SK-N-SH (cell line): ENCODE measurements at regions not wholly inside any gene's neighbourhood (a gene's known extent, or its start where the extent isn't known, plus 50 kb on each side); places are given as distances from the start of the nearest gene placed in this dataset.

ENCODE experiments used
- CTCF ChIA-PET: fragments of 300-600, 350-600 bp; formaldehyde crosslinking; extraction: SDS; loops from one replicate; lab custom pipeline; 2021; lab: Yijun Ruan, JAX
- POLR2A ChIA-PET: fragments of 350-600 bp; sonication (Branson Sonifier 250); formaldehyde crosslinking; extraction: SDS; loops from one replicate; lab custom pipeline; 2020; ENCODE audit warnings: antibody characterized with exemption, inconsistent platforms; lab: Yijun Ruan, JAX
- DNase-seq: peaks from one replicate; pipeline ENCODE4 v3.0.0; 2012
- H2AFZ ChIP-seq: fragments of 200-600 bp; sonication (generic); 2 replicates; pipeline ENCODE4 v1.8.1; 2016; ENCODE audit warnings: antibody characterized with exemption, mild to moderate bottlenecking, low read depth
- H3F3A ChIP-seq: fragments of 200-600 bp; sonication (generic); replicated peaks from 2 replicates; pipeline ENCODE3; 2016; ENCODE audit warnings: antibody characterized with exemption, mild to moderate bottlenecking; ENCODE audit not compliant: insufficient read depth
- H3K27ac ChIP-seq, 2 experiments: fragments of 200-500 bp in 1 of 2; fragments of 200-600 bp in 1 of 2; sonication (Bioruptor generic) in 1 of 2; sonication (generic), shearing (Covaris generic) in 1 of 2; 2 replicates each; pipeline versions ENCODE4 v1.5.1 to v1.6.1; 2014 to 2016; ENCODE audit warnings: low read depth in 2 of 2, inconsistent platforms in 1 of 2, low read length in 1 of 2, mild to moderate bottlenecking in 1 of 2, mixed read lengths in 1 of 2
- H3K27me3 ChIP-seq: fragments of 200-600 bp; sonication (generic), shearing (Covaris generic); 2 replicates; pipeline ENCODE4 v1.6.1; 2016; ENCODE audit warnings: mixed run types; ENCODE audit not compliant: insufficient read depth
- H3K36me3 ChIP-seq, 2 experiments: fragments of 200-500 bp in 1 of 2; fragments of 200-600 bp in 1 of 2; sonication (Bioruptor generic) in 1 of 2; sonication (generic) in 1 of 2; replicated peaks in 1 of 2; 2 replicates each; pipeline versions ENCODE3 to v1.5.1; 2014 to 2016; ENCODE audit warnings: low read length in 1 of 2, mild to moderate bottlenecking in 1 of 2; ENCODE audit not compliant: insufficient read depth in 2 of 2, control insufficient read depth in 1 of 2
- H3K4me1 ChIP-seq, 2 experiments: fragments of 200-500 bp in 1 of 2; fragments of 200-600 bp in 1 of 2; sonication (Bioruptor generic) in 1 of 2; sonication (generic), shearing (Covaris generic) in 1 of 2; 2 replicates each; pipeline versions ENCODE4 v1.5.1 to v1.6.1; 2014 to 2016; ENCODE audit warnings: low read depth in 1 of 2, low read length in 1 of 2, mixed run types in 1 of 2; ENCODE audit not compliant: insufficient read depth in 2 of 2, control insufficient read depth in 1 of 2
- H3K4me2 ChIP-seq: fragments of 200-600 bp; sonication (generic), shearing (Covaris generic); 2 replicates; pipeline ENCODE4 v1.6.1; 2017; ENCODE audit warnings: mixed run types
- H3K4me3 ChIP-seq, 2 experiments: fragments of 200-500 bp in 1 of 2; fragments of 200-600 bp in 1 of 2; sonication (Bioruptor generic) in 1 of 2; sonication (generic), shearing (Covaris generic) in 1 of 2; 2 replicates each; pipeline versions ENCODE4 v1.5.1 to v1.8.1; 2014 to 2016; ENCODE audit warnings: low read depth in 2 of 2, inconsistent platforms in 1 of 2, low read length in 1 of 2, mild to moderate bottlenecking in 1 of 2, mixed read lengths in 1 of 2, moderate library complexity in 1 of 2
- H3K79me2 ChIP-seq: fragments of 200-600 bp; sonication (generic); 2 replicates; pipeline ENCODE4 v1.8.1; 2017; ENCODE audit warnings: mild to moderate bottlenecking; ENCODE audit not compliant: insufficient read depth
- H3K9ac ChIP-seq: fragments of 200-600 bp; sonication (generic); 2 replicates; pipeline ENCODE4 v1.6.1; 2017; ENCODE audit warnings: mixed run types
- H3K9me2 ChIP-seq: fragments of 200-600 bp; sonication (generic); 2 replicates; pipeline ENCODE4 v1.6.1; 2017; ENCODE audit warnings: mixed run types
- H3K9me3 ChIP-seq: fragments of 200-600 bp; sonication (generic); 2 replicates; pipeline ENCODE4 v1.6.1; 2017; ENCODE audit warnings: mixed run types, mild to moderate bottlenecking, moderate library complexity
- H4K20me1 ChIP-seq: fragments of 200-600 bp; sonication (generic); 2 replicates; pipeline ENCODE4 v1.6.1; 2017; ENCODE audit warnings: mild to moderate bottlenecking, mixed run types; ENCODE audit not compliant: insufficient read depth
- EP300 ChIP-seq, 2 experiments: IDR thresholded peaks; 2 replicates each; pipeline versions ENCODE4 v1.4.0 to v1.6.1; 2012; ENCODE audit warnings: borderline replicate concordance in 1 of 2, low read depth in 1 of 2, low read length in 1 of 2
- MEF2A ChIP-seq: IDR thresholded peaks from 2 replicates; pipeline ENCODE4 v1.4.0; 2012; ENCODE audit warnings: low read depth, borderline replicate concordance
- MXI1 ChIP-seq: IDR thresholded peaks from 2 replicates; pipeline ENCODE4 v1.6.1; 2012; ENCODE audit warnings: mild to moderate bottlenecking, low read depth, low read length, improper control_type of control experiment
- PBX3 ChIP-seq: IDR thresholded peaks from 2 replicates; pipeline ENCODE4; 2012
- RAD21 ChIP-seq: IDR thresholded peaks from 2 replicates; pipeline ENCODE4 v1.6.1; 2012; ENCODE audit warnings: mild to moderate bottlenecking, low read length
- RFX5 ChIP-seq: IDR thresholded peaks from 2 replicates; pipeline ENCODE4 v1.6.1; 2012; ENCODE audit warnings: mild to moderate bottlenecking, improper control_type of control experiment, low read length
- RXRA ChIP-seq: IDR thresholded peaks from 2 replicates; pipeline ENCODE4 v1.4.0; 2012; ENCODE audit warnings: low read depth, mild to moderate bottlenecking, borderline replicate concordance
- SMC3 ChIP-seq: IDR thresholded peaks from 2 replicates; pipeline ENCODE4 v1.6.1; 2012; ENCODE audit warnings: low read depth, low read length, improper control_type of control experiment
- USF1 ChIP-seq: IDR thresholded peaks from 2 replicates; pipeline ENCODE4 v1.4.0; 2012; ENCODE audit warnings: low read depth, borderline replicate concordance
- WGBS: methylation state at CpG from one replicate; pipeline ENCODE4 v1.1.6; 2017; ENCODE audit warnings: low lambda C conversion rate; 5-methylcytosine and 5-hydroxymethylcytosine counted together
- TF ChIP-seq, protein P1 (sequence below): IDR thresholded peaks from 2 replicates; pipeline ENCODE4 v1.6.1; 2012; ENCODE audit warnings: mild to moderate bottlenecking, low read depth, low read length, moderate library complexity

GRCh38 chr18:39051013-39051412, 1485.4 kb upstream of the CELF4 start:
- Histone ChIP-seq H3F3A (no peaks in the 10 kb centered on the region), H3K4me1 (no peaks in the 10 kb centered on the region), H3K9me3 (no peaks in the 10 kb centered on the region), H2AFZ (no peak overlapping the region), H3K4me2 (no peak overlapping the region), H3K4me3 (no peak overlapping the region), H4K20me1 (no peaks in the 10 kb centered on the region), H3K79me2 (no peaks in the 10 kb centered on the region), H3K36me3 (no peaks in the 10 kb centered on the region), H3K27ac (no peak overlapping the region), H3K9ac (no peak overlapping the region), H3K27me3 (no peaks in the 10 kb centered on the region), H3K9me2 (no peaks in the 10 kb centered on the region)
- POLR2A ChIA-PET = no interaction called here
- TF ChIP-seq MEF2A (no peak), RXRA (no peak), MXI1 (no peak)
- TF ChIP-seq, protein P1, sequence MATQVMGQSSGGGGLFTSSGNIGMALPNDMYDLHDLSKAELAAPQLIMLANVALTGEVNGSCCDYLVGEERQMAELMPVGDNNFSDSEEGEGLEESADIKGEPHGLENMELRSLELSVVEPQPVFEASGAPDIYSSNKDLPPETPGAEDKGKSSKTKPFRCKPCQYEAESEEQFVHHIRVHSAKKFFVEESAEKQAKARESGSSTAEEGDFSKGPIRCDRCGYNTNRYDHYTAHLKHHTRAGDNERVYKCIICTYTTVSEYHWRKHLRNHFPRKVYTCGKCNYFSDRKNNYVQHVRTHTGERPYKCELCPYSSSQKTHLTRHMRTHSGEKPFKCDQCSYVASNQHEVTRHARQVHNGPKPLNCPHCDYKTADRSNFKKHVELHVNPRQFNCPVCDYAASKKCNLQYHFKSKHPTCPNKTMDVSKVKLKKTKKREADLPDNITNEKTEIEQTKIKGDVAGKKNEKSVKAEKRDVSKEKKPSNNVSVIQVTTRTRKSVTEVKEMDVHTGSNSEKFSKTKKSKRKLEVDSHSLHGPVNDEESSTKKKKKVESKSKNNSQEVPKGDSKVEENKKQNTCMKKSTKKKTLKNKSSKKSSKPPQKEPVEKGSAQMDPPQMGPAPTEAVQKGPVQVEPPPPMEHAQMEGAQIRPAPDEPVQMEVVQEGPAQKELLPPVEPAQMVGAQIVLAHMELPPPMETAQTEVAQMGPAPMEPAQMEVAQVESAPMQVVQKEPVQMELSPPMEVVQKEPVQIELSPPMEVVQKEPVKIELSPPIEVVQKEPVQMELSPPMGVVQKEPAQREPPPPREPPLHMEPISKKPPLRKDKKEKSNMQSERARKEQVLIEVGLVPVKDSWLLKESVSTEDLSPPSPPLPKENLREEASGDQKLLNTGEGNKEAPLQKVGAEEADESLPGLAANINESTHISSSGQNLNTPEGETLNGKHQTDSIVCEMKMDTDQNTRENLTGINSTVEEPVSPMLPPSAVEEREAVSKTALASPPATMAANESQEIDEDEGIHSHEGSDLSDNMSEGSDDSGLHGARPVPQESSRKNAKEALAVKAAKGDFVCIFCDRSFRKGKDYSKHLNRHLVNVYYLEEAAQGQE = no peak
- no peak for DNase-seq
- CTCF ChIA-PET = no interaction called here

- no peak overlapping the region for H3K4me2 ChIP-seq
- ChIA-PET CTCF (no interaction called here), POLR2A (no interaction called here)
- H3K9me2 ChIP-seq = no peaks in the 10 kb centered on the region
- no peak overlapping the region for H3K4me3 ChIP-seq
- no peaks in the 10 kb centered on the region for H3K36me3 ChIP-seq
- H2AFZ ChIP-seq = no peak overlapping the region
- H3K9ac ChIP-seq = no peak overlapping the region
- H4K20me1 ChIP-seq = no peaks in the 10 kb centered on the region
- WGBS = 20% methylated on average over 2 of the region's 2 CpGs
- no peaks in the 10 kb centered on the region for H3F3A ChIP-seq
- no peak for TF ChIP-seq RFX5
- TF ChIP-seq RAD21 = no peak
- TF ChIP-seq USF1 = no peak
- TF ChIP-seq EP300 (IDR thresholded peaks at IDR 0.05; ENCODE audit: borderline replicate concordance in 1 of 2, low read depth in 1 of 2, low read length in 1 of 2) = no peak
- no peak for TF ChIP-seq SMC3
- no peak for TF ChIP-seq PBX3
- no peak for TF ChIP-seq MXI1
- no peak for DNase-seq
- H3K27me3 ChIP-seq = no peaks in the 10 kb centered on the region
- H3K4me1 ChIP-seq = no peaks in the 10 kb centered on the region
- peaks cover 4% of the 10 kb centered on the region; the same call in 1 of the 2 replicates for H3K9me3 ChIP-seq
- no peaks in the 10 kb centered on the region for H3K79me2 ChIP-seq
- H3K27ac ChIP-seq = no peak overlapping the region
Measured at GRCh38 chr18:39039813-39040212, 1474.2 kb upstream of the CELF4 start.
